Osteoblast (primary cell): ENCODE measurements at regions not wholly inside any gene's neighbourhood (a gene's known extent, or its start where the extent isn't known, plus 50 kb on each side); places are given as distances from the start of the nearest gene placed in this dataset.

Source experiments
- DNase-seq: peaks from one replicate; pipeline ENCODE4 v3.0.0; 2011; ENCODE audit warnings: low spot score, mixed read lengths; ENCODE audit not compliant: insufficient read length; ENCODE audit errors: missing footprints
- H2AFZ ChIP-seq: 2 replicates; pipeline ENCODE4 v1.6.0; 2011; ENCODE audit warnings: mild to moderate bottlenecking, low read length
- H3K27ac ChIP-seq: 2 replicates; pipeline ENCODE4 v1.5.1; 2011; ENCODE audit warnings: mild to moderate bottlenecking, low read depth, low read length, moderate library complexity
- H3K27me3 ChIP-seq: 2 replicates; pipeline ENCODE4 v1.6.0; 2012; ENCODE audit warnings: mild to moderate bottlenecking, control low read depth, inconsistent platforms, low read length, moderate library complexity; ENCODE audit not compliant: insufficient read depth
- H3K36me3 ChIP-seq: 2 replicates; pipeline ENCODE4 v1.5.1; 2011; ENCODE audit warnings: mild to moderate bottlenecking, low read length, control low read depth, moderate library complexity; ENCODE audit not compliant: insufficient read depth
- H3K4me1 ChIP-seq: 2 replicates; pipeline ENCODE4 v1.5.1; 2011; ENCODE audit warnings: mild to moderate bottlenecking, low read length, control low read depth, moderate library complexity; ENCODE audit not compliant: insufficient read depth
- H3K4me2 ChIP-seq: 2 replicates; pipeline ENCODE4 v1.6.0; 2011; ENCODE audit warnings: mild to moderate bottlenecking, low read length; ENCODE audit not compliant: insufficient read depth
- H3K4me3 ChIP-seq: fragments of 200-600 bp; sonication (generic); 3 replicates; pipeline ENCODE4 v1.5.1; 2012; ENCODE audit warnings: mild to moderate bottlenecking, low read length, inconsistent platforms; ENCODE audit not compliant: insufficient read depth
- H3K79me2 ChIP-seq: 2 replicates; pipeline ENCODE4 v1.6.0; 2012; ENCODE audit warnings: mild to moderate bottlenecking, low read length, control low read depth, inconsistent platforms; ENCODE audit not compliant: insufficient read depth
- H3K9me3 ChIP-seq: 2 replicates; pipeline ENCODE4 v1.5.1; 2011; ENCODE audit warnings: low read depth, low read length, control low read depth
- H4K20me1 ChIP-seq: 2 replicates; pipeline ENCODE4 v1.6.0; 2012; ENCODE audit warnings: mild to moderate bottlenecking, low read length, control low read depth; ENCODE audit not compliant: insufficient read depth
- TF ChIP-seq, protein P1 (sequence below): IDR thresholded peaks from 2 replicates; pipeline ENCODE4 v1.5.1; 2011; ENCODE audit warnings: mild to moderate bottlenecking, low read depth, low read length, moderate library complexity; ENCODE audit errors: extremely low read depth

DNA sequence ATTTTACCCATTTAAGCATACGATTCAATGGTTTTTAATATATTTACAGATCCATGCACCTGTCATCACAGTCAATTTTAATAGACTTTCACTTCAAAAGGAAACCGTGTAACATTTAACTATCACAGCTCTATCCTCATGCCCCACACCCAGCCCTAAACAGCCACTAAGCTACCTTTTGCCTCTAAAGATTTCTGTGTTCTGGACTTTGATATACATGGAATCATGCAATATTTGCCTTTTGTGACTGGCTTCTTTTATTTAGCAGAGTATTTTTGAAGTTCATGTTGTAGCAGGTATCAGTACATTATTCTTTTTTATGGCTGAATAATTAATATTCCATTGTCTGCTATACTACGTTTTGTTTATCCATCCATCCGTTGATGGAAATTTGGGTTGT lies 50.3 kb upstream of the STX16 start:
- Histone ChIP-seq H3K4me2 (no peak overlapping the region), H3K4me3 (no peak overlapping the region), H3K27ac (no peak overlapping the region), H2AFZ (no peak overlapping the region), H3K27me3 (no peaks in the 10 kb centered on the region), H3K79me2 (no peaks in the 10 kb centered on the region), H3K9me3 (no peaks in the 10 kb centered on the region), H3K36me3 (no peaks in the 10 kb centered on the region), H4K20me1 (no peaks in the 10 kb centered on the region), H3K4me1 (peaks cover 11% of the 10 kb centered on the region)
- TF ChIP-seq, protein P1, sequence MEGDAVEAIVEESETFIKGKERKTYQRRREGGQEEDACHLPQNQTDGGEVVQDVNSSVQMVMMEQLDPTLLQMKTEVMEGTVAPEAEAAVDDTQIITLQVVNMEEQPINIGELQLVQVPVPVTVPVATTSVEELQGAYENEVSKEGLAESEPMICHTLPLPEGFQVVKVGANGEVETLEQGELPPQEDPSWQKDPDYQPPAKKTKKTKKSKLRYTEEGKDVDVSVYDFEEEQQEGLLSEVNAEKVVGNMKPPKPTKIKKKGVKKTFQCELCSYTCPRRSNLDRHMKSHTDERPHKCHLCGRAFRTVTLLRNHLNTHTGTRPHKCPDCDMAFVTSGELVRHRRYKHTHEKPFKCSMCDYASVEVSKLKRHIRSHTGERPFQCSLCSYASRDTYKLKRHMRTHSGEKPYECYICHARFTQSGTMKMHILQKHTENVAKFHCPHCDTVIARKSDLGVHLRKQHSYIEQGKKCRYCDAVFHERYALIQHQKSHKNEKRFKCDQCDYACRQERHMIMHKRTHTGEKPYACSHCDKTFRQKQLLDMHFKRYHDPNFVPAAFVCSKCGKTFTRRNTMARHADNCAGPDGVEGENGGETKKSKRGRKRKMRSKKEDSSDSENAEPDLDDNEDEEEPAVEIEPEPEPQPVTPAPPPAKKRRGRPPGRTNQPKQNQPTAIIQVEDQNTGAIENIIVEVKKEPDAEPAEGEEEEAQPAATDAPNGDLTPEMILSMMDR = no peak
- DNase-seq = no peak

DNA sequence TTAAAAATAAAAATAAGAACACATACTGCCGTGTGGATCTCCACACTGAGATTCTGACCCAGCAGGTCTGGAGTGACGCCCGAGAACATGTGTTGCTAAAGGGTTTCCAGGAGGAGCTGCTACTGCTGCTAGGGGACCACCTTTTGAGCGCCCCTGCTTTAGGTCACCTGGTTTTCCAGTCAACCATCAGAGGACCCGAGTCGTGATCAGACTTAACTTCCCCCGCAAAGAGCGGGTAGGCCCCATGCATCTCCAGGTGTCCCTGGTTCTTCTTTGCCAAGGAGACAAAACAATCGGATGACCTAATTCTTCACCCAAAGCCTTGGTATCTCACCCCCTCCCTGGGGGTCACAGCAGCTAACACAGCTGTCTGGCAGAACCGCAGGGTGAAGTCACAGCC lies 51.1 kb upstream of the STX16 start:
- Histone ChIP-seq H3K36me3 (no peaks in the 10 kb centered on the region), H3K9me3 (no peaks in the 10 kb centered on the region), H3K27me3 (no peaks in the 10 kb centered on the region), H3K27ac (no peak overlapping the region), H3K4me2 (no peak overlapping the region), H3K4me1 (peaks cover 11% of the 10 kb centered on the region), H2AFZ (no peak overlapping the region), H3K4me3 (no peak overlapping the region), H3K79me2 (no peaks in the 10 kb centered on the region), H4K20me1 (no peaks in the 10 kb centered on the region)
- TF ChIP-seq, protein P1 = no peak
- no peak for DNase-seq

- Histone ChIP-seq H3K36me3 (no peaks in the 10 kb centered on the region), H4K20me1 (no peaks in the 10 kb centered on the region), H3K27ac (no peak overlapping the region), H3K27me3 (no peaks in the 10 kb centered on the region), H3K4me2 (no peak overlapping the region), H3K79me2 (no peaks in the 10 kb centered on the region), H3K4me3 (no peak overlapping the region), H3K4me1 (peaks cover 6% of the 10 kb centered on the region), H3K9me3 (no peaks in the 10 kb centered on the region), H2AFZ (peak overlapping the region; percentile 34)
- TF ChIP-seq, protein P1 = no peak
- DNase-seq = no peak
Observed at GRCh38 chr20:58598211-58599015, 52.7 kb upstream of the STX16 start.

DNA sequence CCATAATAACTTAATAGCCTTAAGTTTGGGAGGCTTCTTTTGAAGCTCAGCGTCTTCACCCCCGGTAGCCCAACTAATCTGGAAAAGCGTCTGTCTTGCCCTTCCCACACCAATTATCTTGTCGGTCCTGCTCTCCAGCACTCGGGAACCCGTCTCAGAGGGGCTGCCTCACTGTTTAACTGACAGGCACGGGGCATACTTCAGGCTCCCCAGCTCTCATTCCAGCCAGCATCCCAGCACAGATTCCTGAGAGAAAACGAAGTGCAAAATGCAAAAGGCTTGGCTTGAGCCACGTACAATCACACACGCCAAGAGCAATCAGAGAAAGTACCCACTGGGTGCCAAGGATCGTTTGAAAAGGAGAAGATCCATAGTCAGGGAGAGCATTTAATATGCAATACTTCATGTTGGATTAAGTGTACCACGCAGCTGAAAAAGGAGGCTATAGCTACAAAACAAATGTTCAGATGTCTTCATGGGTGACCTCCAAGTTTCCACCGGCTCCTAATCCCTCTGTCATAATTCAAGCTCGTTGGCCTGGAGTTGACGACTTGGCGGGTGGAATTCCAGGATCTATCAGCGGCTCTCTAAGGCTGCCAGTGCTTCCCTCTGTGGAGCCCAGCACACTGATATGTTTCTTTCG lies 53.7 kb upstream of the STX16 start:
- Histone ChIP-seq H3K27ac (no peak overlapping the region), H2AFZ (no peak overlapping the region), H3K36me3 (no peaks in the 10 kb centered on the region), H3K9me3 (no peaks in the 10 kb centered on the region), H3K4me2 (no peak overlapping the region), H3K4me1 (peaks cover 4% of the 10 kb centered on the region), H3K27me3 (no peaks in the 10 kb centered on the region), H3K79me2 (no peaks in the 10 kb centered on the region), H4K20me1 (no peaks in the 10 kb centered on the region), H3K4me3 (no peak overlapping the region)
- no peak for DNase-seq
- TF ChIP-seq, protein P1 = no peak
